GM21825 (cell line): ENCODE measurements at regions not wholly inside any gene's neighbourhood (a gene's known extent, or its start where the extent isn't known, plus 50 kb on each side); places are given as distances from the start of the nearest gene placed in this dataset.
"Not testable (repeated sequence)": the region's sequence is repeated elsewhere in the genome, so short reads cannot be mapped to it uniquely, and the experiment has no call there.

Experiments
- ATAC-seq: cut with Tn5 transposase; IDR thresholded peaks from one replicate; pipeline ENCODE4 v1.9.1; 2021; ENCODE audit warnings: mild to moderate bottlenecking, moderate library complexity; ENCODE audit not compliant: unreplicated experiment

DNA sequence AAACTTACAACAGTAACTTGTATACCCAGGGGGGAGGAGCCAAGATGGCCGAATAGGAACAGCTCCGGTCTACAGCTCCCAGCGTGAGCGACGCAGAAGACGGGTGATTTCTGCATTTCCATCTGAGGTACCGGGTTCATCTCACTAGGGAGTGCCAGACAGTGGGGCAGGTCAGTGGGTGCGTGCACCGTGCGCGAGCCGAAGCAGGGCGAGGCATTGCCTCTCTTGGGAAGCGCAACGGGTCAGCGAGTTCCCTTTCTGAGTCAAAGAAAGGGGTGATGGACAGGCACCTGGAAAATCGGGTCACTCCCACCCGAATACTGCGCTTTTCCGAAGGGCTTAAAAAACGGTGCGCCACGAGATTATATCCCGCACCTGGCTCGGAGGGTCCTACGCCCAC, 278.8 kb downstream of the FAM47B start:
- not testable (repeated sequence) for ATAC-seq

GRCh38 chrX:35244088-35244741, 301.6 kb downstream of the FAM47B start:
- no peak for ATAC-seq

DNA sequence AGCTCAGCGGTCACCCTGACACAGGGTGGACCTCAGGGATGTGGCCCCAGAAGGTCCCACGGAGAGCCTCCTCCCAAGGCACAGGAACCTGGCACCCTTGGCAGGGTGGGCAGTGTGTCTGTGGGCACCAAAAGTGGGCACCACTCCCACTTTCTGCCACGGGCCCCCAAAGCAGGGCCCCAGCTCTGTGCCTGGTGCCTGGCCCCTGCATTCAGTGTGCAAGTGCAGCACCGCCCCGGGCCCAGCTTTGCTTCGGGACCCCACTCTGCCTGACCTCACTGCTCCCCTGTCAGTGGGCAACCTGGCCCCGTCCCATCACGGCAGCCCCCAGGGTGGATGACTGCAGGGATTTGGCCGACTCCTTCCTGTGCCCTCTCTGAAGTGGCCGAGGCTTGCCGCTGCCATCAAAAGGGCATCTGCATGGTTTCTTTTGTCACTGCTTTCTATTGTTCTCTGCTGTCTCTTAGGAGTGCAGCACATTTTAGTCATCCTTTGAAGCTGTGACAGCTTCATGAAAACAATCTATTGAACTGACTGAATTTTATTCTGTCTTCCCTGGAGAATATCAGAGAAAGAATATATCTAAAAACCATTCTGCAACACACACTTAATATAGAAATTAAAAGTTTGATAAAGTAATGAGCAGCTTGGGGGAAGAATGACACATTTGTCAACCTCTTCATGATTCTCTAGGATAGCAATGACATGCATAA, 302.4 kb downstream of the FAM47B start:
- no peak for ATAC-seq

- no peak for ATAC-seq
Measured at GRCh38 chrX:35251226-35251625, 308.6 kb downstream of the FAM47B start.

DNA sequence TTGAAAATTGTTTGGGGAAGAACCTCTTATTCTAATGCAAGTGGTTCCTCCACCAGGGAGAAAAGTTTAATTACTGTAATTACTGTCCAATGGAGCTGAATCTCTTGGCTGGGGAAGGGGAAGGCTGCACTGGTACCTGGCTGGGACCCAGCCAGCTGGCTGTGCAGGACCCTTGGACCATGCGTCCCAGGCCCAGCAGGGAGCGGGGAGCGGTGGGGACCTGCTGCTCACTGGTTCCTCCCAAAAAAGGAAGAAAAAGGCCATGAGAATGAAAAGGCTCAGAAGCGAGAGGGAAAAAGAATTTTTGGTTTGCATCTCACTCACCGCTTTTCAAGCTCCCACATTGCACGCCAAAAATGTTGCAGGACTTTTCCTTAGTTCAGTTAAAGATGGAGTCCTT, 333.5 kb downstream of the FAM47B start:
- no peak for ATAC-seq

GRCh38 chrX:35285289-35285962, 342.8 kb downstream of the FAM47B start:
- ATAC-seq, result no peak

DNA sequence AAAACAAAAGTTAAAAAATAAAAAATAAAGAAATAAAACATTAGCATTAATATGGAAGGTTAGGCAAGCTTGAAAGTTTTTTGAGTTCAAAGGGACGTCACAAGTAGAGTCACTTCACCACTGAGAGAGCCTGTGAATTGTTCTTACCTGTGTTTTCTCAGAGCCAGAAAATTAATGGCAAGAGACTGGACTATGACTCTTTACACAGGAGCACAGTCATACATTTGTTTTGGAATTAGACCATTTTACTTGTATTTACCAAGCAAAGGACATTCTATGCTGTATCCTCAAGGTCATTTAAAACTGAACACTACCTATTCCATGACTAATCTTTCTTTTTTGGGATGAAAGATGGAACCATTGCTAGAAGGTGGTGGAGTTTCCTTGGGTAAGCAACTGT, 346.1 kb downstream of the FAM47B start:
- no peak for ATAC-seq

DNA sequence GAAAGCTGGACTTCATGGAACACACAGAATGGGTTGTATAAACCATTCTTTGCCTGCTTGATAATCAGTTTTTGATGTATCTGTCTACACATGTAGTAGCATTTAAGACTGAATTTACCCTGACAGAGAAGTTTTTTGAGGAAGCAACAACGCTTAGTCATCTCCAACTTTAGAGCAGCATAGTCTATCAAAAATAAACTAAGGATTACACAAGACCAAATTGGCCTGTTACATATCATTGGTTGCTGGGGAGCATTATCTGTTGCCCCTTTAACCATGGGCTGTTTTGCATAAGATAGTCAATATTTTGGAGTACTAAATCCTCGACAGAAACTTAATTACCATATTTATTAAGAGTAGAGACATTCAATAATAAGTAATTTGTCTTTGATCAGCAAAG, 347.4 kb downstream of the FAM47B start:
- ATAC-seq, result no peak

DNA sequence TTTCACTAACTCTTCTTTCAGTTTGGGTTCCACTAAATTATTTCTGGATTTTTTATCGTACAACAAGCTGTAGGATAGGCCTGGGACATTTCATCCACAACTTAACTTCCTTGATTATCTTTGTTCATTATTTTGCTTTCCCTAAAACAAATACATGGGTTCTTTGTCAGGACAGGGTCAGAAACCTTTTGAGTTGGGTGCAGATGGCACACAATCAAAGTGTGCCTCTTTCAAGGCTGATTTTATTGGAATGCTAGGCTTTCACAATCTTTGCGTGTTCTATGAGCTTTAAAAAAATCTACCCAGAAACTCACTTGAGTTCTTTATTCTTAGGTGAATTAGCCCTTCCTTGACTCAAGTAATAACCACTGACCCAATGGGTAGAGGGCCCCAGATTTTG, 348.4 kb downstream of the FAM47B start:
- no peak for ATAC-seq

DNA sequence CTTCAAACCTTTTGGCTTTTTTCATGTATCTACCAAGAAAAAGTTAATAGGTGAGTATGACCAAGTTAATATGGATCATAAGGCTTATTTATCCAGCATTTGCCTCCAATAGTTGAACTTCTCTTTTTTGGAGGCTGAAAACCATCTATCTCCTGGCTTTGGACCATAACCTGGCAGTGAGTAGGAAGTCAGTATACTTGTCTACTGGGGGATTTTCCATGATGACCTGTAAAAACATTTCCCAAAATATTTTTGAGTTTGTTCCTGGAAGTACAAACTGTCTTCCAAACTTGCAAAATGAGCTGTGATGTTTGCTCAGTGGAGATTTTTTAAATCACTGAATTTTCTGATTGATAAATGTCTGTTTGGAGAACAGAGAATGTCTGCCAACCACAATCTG, 349.9 kb downstream of the FAM47B start:
- ATAC-seq, result no peak

GRCh38 chrX:35305037-35305436, 362.4 kb downstream of the FAM47B start:
- not testable (repeated sequence) for ATAC-seq

DNA sequence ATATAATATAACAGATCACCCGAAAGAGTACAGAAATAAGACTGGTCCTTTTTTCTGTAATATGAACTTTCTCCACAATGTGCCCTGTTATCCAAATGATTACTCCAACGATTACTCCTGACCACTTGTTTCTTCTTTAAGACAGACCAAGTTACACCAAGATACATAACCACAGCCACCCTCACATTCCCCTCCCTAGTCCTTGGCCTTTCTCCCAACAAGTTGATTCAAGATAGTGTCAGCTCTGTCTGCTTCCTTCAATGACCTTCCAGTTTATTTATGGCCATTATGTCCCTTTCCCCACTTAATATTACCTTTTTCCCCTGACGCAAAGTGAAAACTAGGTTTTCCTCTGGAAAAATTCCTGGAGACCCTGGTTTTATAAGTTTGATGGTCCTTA, 397.2 kb downstream of the FAM47B start:
- no peak for ATAC-seq

- no peak for ATAC-seq
Measured at GRCh38 chrX:35340465-35340864, 397.9 kb downstream of the FAM47B start.

GRCh38 chrX:35351212-35351611, 408.6 kb downstream of the FAM47B start:
- ATAC-seq, result no peak

GRCh38 chrX:35351795-35352483, 409.3 kb downstream of the FAM47B start:
- ATAC-seq, result no peak

- ATAC-seq, result no peak
Measured at GRCh38 chrX:35357656-35358055, 415.1 kb downstream of the FAM47B start.

DNA sequence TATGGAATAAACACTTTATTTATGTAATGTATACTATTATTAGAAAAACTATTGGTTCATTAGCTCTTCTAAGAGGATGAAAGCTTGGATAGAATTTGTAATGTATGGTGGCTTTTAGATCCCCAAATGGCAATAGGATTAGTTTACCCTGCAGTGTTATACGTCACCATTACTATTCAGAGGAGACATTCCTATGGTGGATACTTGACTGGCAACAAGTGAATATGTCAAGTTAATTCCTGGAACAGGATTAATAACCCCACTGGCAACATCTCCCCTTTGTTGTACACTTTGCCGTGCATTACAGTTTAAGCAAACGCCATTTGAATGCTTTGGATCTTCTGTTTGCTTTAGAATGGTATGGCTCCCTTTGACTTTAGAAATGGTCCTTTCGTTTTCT, 420.3 kb downstream of the FAM47B start:
- no peak for ATAC-seq

GRCh38 chrX:35374116-35374515, 424.0 kb upstream of the MAGEB16 start:
- no peak for ATAC-seq

GRCh38 chrX:35380808-35381700, 417.1 kb upstream of the MAGEB16 start:
- peak; percentile 78 for ATAC-seq

GRCh38 chrX:35381709-35382108, 416.4 kb upstream of the MAGEB16 start:
- not testable (repeated sequence) for ATAC-seq

DNA sequence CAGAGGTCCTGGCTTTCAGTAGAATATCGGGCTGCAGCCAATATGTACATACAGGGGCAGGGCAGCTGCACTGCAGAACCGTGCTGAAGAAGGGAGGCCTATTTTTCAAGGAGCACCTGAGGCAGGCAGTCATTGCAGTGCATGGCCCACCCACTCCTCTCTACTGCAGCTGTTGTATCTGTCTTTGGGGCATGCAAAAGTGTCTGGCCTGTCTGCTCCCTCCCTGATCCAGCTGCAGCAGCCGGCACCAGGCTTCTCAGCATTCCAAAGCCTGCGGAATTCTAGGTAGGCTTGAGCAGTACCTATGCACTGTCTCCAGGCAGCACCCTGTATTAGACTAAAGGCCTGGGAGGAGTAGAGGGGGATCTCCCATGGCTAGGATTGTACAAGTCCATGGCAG, 415.2 kb upstream of the MAGEB16 start:
- ATAC-seq, result no peak
